HCT116 (cell line): ENCODE measurements at regions not wholly inside any gene's neighbourhood (a gene's known extent, or its start where the extent isn't known, plus 50 kb on each side); places are given as distances from the start of the nearest gene placed in this dataset.

ENCODE experiments used
- CEBPB ChIP-seq: IDR thresholded peaks from 2 replicates; pipeline ENCODE4 v1.6.1; 2012; ENCODE audit warnings: low read depth
- EZH2 ChIP-seq: fragments of 200-600 bp; sonication (generic); IDR thresholded peaks from 2 replicates; pipeline ENCODE4 v1.6.1; 2017; ENCODE audit warnings: antibody characterized with exemption, mixed run types
- POLR2A ChIP-seq: IDR thresholded peaks from 2 replicates; pipeline ENCODE4 v1.7.0; 2011; ENCODE audit warnings: borderline replicate concordance; ENCODE audit not compliant: insufficient read depth, insufficient read length; ENCODE audit errors: extremely low read depth
- RAD21 ChIP-seq: IDR thresholded peaks from 2 replicates; pipeline ENCODE4 v1.6.1; 2012; ENCODE audit warnings: low read depth, mild to moderate bottlenecking
- SIN3A ChIP-seq: IDR thresholded peaks from 2 replicates; pipeline ENCODE4 v1.6.1; 2012; ENCODE audit warnings: low read depth
- SP1 ChIP-seq: IDR thresholded peaks from 2 replicates; pipeline ENCODE4 v1.6.1; 2012; ENCODE audit warnings: low read depth
- YY1 ChIP-seq: IDR thresholded peaks from 2 replicates; pipeline ENCODE4 v1.6.1; 2011; ENCODE audit warnings: low read length, low read depth, moderate library complexity, mild to moderate bottlenecking; ENCODE audit not compliant: insufficient replicate concordance; ENCODE audit errors: extremely low read depth
- ZFX ChIP-seq: fragments of 450-650 bp; IDR thresholded peaks from 2 replicates; pipeline ENCODE4 v1.6.1; 2017
- TF ChIP-seq, protein P1 (sequence below): IDR thresholded peaks from 2 replicates; pipeline ENCODE4 v1.6.1; 2011; ENCODE audit warnings: mild to moderate bottlenecking, low read length, moderate library complexity; ENCODE audit not compliant: insufficient replicate concordance; ENCODE audit errors: extremely low read depth
- TF ChIP-seq, protein P2 (sequence below), 3 experiments: fragments of 200-600 bp in 1 of 3; sonication (generic) in 1 of 3; IDR thresholded peaks in 2 of 3; conservative IDR thresholded peaks in 1 of 3; 2 replicates each; pipeline ENCODE4 v1.5.1; 2012 to 2017; ENCODE audit warnings: low read depth in 2 of 3, low read length in 2 of 3, antibody characterized with exemption in 1 of 3, borderline replicate concordance in 1 of 3, control low read depth in 1 of 3, mild to moderate bottlenecking in 1 of 3, mixed read lengths in 1 of 3, mixed run types in 1 of 3, moderate library complexity in 1 of 3; ENCODE audit not compliant: insufficient read depth in 1 of 3
- TF ChIP-seq, protein P3 (sequence below): IDR thresholded peaks from 2 replicates; pipeline ENCODE4 v1.6.1; 2012; ENCODE audit warnings: low read depth

DNA sequence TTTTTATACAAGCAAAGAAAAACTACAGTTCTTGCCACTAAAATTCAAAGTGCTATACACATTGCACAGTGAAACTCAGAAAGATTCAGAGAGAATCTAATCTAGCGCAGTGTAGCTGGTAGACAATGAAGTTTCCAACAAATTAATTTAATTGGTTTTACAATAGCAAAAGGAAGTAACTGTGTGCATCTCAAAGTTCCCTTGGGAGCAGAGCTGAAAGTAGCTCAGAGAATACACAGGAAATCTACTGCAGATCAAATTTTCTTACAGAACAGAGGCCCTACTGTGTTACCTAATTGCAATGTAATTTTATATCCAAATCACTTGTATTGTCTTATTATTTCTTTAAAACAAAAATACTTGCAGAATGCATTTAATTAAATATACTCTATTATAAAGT lies 1396.2 kb upstream of the TENM4 start:
- TF ChIP-seq SP1 (no peak), ZFX (no peak), YY1 (no peak), POLR2A (no peak), RAD21 (no peak), EZH2 (no peak), CEBPB (no peak), SIN3A (no peak)
- TF ChIP-seq, protein P1, sequence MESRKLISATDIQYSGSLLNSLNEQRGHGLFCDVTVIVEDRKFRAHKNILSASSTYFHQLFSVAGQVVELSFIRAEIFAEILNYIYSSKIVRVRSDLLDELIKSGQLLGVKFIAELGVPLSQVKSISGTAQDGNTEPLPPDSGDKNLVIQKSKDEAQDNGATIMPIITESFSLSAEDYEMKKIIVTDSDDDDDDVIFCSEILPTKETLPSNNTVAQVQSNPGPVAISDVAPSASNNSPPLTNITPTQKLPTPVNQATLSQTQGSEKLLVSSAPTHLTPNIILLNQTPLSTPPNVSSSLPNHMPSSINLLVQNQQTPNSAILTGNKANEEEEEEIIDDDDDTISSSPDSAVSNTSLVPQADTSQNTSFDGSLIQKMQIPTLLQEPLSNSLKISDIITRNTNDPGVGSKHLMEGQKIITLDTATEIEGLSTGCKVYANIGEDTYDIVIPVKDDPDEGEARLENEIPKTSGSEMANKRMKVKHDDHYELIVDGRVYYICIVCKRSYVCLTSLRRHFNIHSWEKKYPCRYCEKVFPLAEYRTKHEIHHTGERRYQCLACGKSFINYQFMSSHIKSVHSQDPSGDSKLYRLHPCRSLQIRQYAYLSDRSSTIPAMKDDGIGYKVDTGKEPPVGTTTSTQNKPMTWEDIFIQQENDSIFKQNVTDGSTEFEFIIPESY, result no peak
- TF ChIP-seq, protein P2, sequence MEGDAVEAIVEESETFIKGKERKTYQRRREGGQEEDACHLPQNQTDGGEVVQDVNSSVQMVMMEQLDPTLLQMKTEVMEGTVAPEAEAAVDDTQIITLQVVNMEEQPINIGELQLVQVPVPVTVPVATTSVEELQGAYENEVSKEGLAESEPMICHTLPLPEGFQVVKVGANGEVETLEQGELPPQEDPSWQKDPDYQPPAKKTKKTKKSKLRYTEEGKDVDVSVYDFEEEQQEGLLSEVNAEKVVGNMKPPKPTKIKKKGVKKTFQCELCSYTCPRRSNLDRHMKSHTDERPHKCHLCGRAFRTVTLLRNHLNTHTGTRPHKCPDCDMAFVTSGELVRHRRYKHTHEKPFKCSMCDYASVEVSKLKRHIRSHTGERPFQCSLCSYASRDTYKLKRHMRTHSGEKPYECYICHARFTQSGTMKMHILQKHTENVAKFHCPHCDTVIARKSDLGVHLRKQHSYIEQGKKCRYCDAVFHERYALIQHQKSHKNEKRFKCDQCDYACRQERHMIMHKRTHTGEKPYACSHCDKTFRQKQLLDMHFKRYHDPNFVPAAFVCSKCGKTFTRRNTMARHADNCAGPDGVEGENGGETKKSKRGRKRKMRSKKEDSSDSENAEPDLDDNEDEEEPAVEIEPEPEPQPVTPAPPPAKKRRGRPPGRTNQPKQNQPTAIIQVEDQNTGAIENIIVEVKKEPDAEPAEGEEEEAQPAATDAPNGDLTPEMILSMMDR (IDR thresholded peaks at IDR 0.05 in 2 of 3, conservative IDR thresholded peaks at IDR 0.05 in 1 of 3; ENCODE audit: borderline replicate concordance in 1 of 3, insufficient read depth in 1 of 3, low read depth in 2 of 3, low read length in 2 of 3), result no peak
- TF ChIP-seq, protein P3, sequence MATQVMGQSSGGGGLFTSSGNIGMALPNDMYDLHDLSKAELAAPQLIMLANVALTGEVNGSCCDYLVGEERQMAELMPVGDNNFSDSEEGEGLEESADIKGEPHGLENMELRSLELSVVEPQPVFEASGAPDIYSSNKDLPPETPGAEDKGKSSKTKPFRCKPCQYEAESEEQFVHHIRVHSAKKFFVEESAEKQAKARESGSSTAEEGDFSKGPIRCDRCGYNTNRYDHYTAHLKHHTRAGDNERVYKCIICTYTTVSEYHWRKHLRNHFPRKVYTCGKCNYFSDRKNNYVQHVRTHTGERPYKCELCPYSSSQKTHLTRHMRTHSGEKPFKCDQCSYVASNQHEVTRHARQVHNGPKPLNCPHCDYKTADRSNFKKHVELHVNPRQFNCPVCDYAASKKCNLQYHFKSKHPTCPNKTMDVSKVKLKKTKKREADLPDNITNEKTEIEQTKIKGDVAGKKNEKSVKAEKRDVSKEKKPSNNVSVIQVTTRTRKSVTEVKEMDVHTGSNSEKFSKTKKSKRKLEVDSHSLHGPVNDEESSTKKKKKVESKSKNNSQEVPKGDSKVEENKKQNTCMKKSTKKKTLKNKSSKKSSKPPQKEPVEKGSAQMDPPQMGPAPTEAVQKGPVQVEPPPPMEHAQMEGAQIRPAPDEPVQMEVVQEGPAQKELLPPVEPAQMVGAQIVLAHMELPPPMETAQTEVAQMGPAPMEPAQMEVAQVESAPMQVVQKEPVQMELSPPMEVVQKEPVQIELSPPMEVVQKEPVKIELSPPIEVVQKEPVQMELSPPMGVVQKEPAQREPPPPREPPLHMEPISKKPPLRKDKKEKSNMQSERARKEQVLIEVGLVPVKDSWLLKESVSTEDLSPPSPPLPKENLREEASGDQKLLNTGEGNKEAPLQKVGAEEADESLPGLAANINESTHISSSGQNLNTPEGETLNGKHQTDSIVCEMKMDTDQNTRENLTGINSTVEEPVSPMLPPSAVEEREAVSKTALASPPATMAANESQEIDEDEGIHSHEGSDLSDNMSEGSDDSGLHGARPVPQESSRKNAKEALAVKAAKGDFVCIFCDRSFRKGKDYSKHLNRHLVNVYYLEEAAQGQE, result no peak
